ENCODE measurements at regions not wholly inside any gene's neighbourhood (a gene's known extent, or its start where the extent isn't known, plus 50 kb on each side); places are given as distances from the start of the nearest gene placed in this dataset.

DNA sequence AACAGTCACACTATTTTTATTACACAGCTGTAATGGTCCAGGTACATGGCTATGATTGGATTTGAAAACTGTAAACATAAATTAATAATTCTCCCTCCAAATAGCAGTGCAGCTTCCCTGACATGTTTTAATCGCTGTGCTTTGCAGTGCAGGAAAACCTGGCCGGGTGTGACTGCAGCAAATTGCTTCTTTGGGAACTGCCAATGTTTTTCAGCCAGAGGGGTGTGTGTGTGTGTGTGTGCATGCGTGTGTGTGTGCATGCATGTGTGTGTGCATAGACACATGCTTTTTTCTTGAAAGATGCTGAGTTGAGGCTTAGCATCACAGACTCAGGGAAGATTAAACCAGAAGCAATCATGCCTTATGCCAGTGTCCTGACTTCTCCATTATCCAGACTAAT, 231.2 kb downstream of the PRDM2 start:
- BruUV-seq (replicated peaks) = no TSS peak
- ChIA-PET CTCF (interaction anchor here (0.5 to 0.7 kb wide), 4 partner anchors 107 to 1402 kb away, joined by 3 to 6 read pairs (median 3); no protein-coding TSS in a partner anchor), POLR2A (interaction anchor here (1.7 kb wide), 1 partner anchor 18 kb away, joined by 6 read pairs; no protein-coding TSS in a partner anchor)
- Mint-ChIP-seq H3K27me3 (ENCODE audit: insufficient read depth, unreplicated experiment) (no peaks in the 10 kb centered on the region), H3K4me3 (ENCODE audit: unreplicated experiment) (no peak overlapping the region), H3K9me3 (ENCODE audit: unreplicated experiment) (no peaks in the 10 kb centered on the region), H3K36me3 (ENCODE audit: insufficient read depth, unreplicated experiment) (no peaks in the 10 kb centered on the region), H3K4me1 (ENCODE audit: insufficient read depth, unreplicated experiment) (peaks cover 10% of the 10 kb centered on the region), H3K27ac (ENCODE audit: low read depth, unreplicated experiment) (no peak overlapping the region)
- intact Hi-C loops (cut with micrococcal nuclease) = no loop called here
- TF ChIP-seq CTCF (IDR thresholded peaks at IDR 0.05; ENCODE audit: unreplicated experiment) = no peak
- no peak for DNase-seq (ENCODE audit: unreplicated experiment)

DNA sequence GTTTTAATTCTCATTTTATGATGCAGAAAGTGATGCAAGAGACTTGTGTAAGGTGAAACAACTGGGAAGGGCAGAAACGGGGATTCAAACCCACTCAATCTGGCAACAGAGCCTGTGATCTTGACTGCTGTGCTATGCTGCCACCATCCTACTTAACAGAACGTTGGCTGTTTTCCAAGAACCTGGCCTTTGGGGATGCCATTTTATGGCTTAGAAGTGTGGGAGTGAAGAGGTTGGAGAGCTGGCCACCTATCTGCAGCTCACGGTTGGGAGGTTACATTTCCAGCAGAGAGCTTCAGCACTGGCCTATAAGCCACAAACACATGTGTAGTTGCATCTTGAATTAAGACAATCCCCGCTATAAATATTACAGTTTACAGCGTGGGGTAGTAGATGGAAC, 235.3 kb downstream of the PRDM2 start:
- peaks cover 4% of the 10 kb centered on the region for H3K9me3 Mint-ChIP-seq (ENCODE audit: unreplicated experiment)
- H3K27me3 Mint-ChIP-seq (ENCODE audit: insufficient read depth, unreplicated experiment) = no peaks in the 10 kb centered on the region
- H3K36me3 Mint-ChIP-seq (ENCODE audit: insufficient read depth, unreplicated experiment) = no peaks in the 10 kb centered on the region
- no peak for DNase-seq (ENCODE audit: unreplicated experiment)
- intact Hi-C loops (cut with micrococcal nuclease) = no loop called here
- no peak overlapping the region for H3K4me3 Mint-ChIP-seq (ENCODE audit: unreplicated experiment)
- BruUV-seq (replicated peaks) = no TSS peak
- CTCF ChIA-PET = no interaction called here
- no peaks in the 10 kb centered on the region for H3K4me1 Mint-ChIP-seq (ENCODE audit: insufficient read depth, unreplicated experiment)
- POLR2A ChIA-PET = no interaction called here
- H3K27ac Mint-ChIP-seq (ENCODE audit: low read depth, unreplicated experiment) = no peak overlapping the region
- no peak for TF ChIP-seq CTCF (IDR thresholded peaks at IDR 0.05; ENCODE audit: unreplicated experiment)

GRCh38 chr1:13941315-13941714, 241.3 kb downstream of the PRDM2 start:
- Mint-ChIP-seq H3K4me3 (ENCODE audit: unreplicated experiment) (no peak overlapping the region), H3K4me1 (ENCODE audit: insufficient read depth, unreplicated experiment) (peaks cover 7% of the 10 kb centered on the region), H3K36me3 (ENCODE audit: insufficient read depth, unreplicated experiment) (no peaks in the 10 kb centered on the region), H3K27me3 (ENCODE audit: insufficient read depth, unreplicated experiment) (no peaks in the 10 kb centered on the region), H3K27ac (ENCODE audit: low read depth, unreplicated experiment) (no peak overlapping the region), H3K9me3 (ENCODE audit: unreplicated experiment) (peaks cover 16% of the 10 kb centered on the region)
- no peak for DNase-seq (ENCODE audit: unreplicated experiment)
- intact Hi-C loops (cut with micrococcal nuclease) = no loop called here
- no peak for TF ChIP-seq CTCF (IDR thresholded peaks at IDR 0.05; ENCODE audit: unreplicated experiment)
- no TSS peak for BruUV-seq (replicated peaks)
- POLR2A ChIA-PET = no interaction called here
- CTCF ChIA-PET = interaction anchor here (0.8 kb wide), 1 partner anchor 745 kb away, joined by 4 read pairs; no protein-coding TSS in a partner anchor

DNA sequence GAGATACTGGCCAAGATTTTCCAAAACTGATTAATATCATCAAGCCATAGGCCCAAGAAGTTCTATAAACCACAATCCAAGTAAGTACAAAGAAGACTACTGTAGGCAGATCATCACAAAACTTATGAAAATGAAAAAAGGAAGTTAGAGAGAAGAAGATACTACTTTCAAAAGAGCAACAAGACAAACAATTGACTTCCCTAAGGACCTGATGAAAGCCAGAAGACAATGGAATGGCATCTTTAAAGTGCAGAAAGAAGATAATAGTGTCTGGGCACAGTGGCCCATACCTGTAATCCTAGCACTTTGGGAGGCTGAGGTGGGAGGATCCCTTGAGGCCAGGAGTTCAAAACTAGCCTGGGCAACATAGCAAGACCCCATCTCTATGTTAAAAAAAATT, 243.1 kb downstream of the PRDM2 start:
- no peak overlapping the region for H3K4me3 Mint-ChIP-seq (ENCODE audit: unreplicated experiment)
- no peaks in the 10 kb centered on the region for H3K27me3 Mint-ChIP-seq (ENCODE audit: insufficient read depth, unreplicated experiment)

More for the DNA sequence above, 243.1 kb downstream of the PRDM2 start:
- ChIA-PET POLR2A (interaction anchor here (0.7 kb wide), 1 partner anchor 217 kb away, joined by 5 read pairs; no protein-coding TSS in a partner anchor), CTCF (interaction anchor here (0.6 kb wide), 1 partner anchor 1284 kb away, joined by 3 read pairs; no protein-coding TSS in a partner anchor)
- H3K4me1 Mint-ChIP-seq (ENCODE audit: insufficient read depth, unreplicated experiment) = peaks cover 7% of the 10 kb centered on the region
- DNase-seq (ENCODE audit: unreplicated experiment) = no peak
- no TSS peak for BruUV-seq (replicated peaks)
- intact Hi-C loops (cut with micrococcal nuclease) = no loop called here
- H3K9me3 Mint-ChIP-seq (ENCODE audit: unreplicated experiment) = peaks cover 16% of the 10 kb centered on the region
- no peaks in the 10 kb centered on the region for H3K36me3 Mint-ChIP-seq (ENCODE audit: insufficient read depth, unreplicated experiment)
- no peak for TF ChIP-seq CTCF (IDR thresholded peaks at IDR 0.05; ENCODE audit: unreplicated experiment)
- H3K27ac Mint-ChIP-seq (ENCODE audit: low read depth, unreplicated experiment) = no peak overlapping the region

Measured in MCF 10A (cell line).